HUES48 (cell line): ENCODE measurements at regions not wholly inside any gene's neighbourhood (a gene's known extent, or its start where the extent isn't known, plus 50 kb on each side); places are given as distances from the start of the nearest gene placed in this dataset.
A peak's percentile ranks its signal among the peaks of the same experiment; 100 is the strongest.

Source experiments
- H3K27ac ChIP-seq: one replicate; pipeline ENCODE4 v1.7.0; 2013; ENCODE audit warnings: low read depth, low read length, inconsistent platforms
- H3K27me3 ChIP-seq: 2 replicates; pipeline ENCODE4 v1.6.1; 2013; ENCODE audit warnings: mild to moderate bottlenecking, low read length; ENCODE audit not compliant: control insufficient read depth, insufficient read depth
- H3K36me3 ChIP-seq: 2 replicates; pipeline ENCODE4 v1.6.1; 2013; ENCODE audit warnings: low read length; ENCODE audit not compliant: control insufficient read depth, insufficient read depth
- H3K4me1 ChIP-seq: 2 replicates; pipeline ENCODE4 v1.6.1; 2013; ENCODE audit warnings: mild to moderate bottlenecking, low read length; ENCODE audit not compliant: control insufficient read depth, insufficient read depth
- H3K4me3 ChIP-seq: 2 replicates; pipeline ENCODE4 v1.5.1; 2013; ENCODE audit warnings: mild to moderate bottlenecking, low read depth, low read length
- H3K9ac ChIP-seq: 2 replicates; pipeline ENCODE4 v1.6.1; 2013; ENCODE audit warnings: mild to moderate bottlenecking, low read depth, low read length, moderate library complexity
- H3K9me3 ChIP-seq: 2 replicates; pipeline ENCODE4 v1.6.1; 2013; ENCODE audit warnings: low read length; ENCODE audit not compliant: control insufficient read depth, insufficient read depth

DNA sequence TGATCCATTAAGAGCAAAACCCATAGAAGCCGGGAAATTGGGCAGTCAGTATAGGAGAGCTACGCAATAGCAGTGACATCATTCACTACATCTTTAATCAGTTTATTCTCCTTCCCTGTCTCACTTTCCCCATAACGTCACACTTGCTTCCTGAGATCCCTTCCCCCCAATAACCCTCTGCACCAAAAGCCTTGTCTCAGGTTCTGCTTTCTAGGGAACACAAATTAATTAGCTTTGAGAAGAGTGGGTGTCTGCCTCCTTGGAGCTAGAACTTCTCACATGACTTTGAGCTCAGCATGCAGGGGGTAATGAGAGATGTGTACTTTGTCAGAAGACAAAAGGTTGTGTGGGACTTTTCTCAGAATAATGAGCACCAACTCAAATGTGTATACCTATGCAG lies 128.3 kb upstream of the MAOA start:
- H3K27me3 ChIP-seq: no peaks in the 10 kb centered on the region; the same call in 1 of the 2 replicates
- no peaks in the 10 kb centered on the region for H3K9me3 ChIP-seq
- peaks cover 9% of the 10 kb centered on the region; the same call in 1 of the 2 replicates for H3K4me1 ChIP-seq
- no peak overlapping the region for H3K9ac ChIP-seq
- H3K36me3 ChIP-seq: no peaks in the 10 kb centered on the region
- no peak overlapping the region for H3K4me3 ChIP-seq
- no peak overlapping the region for H3K27ac ChIP-seq

DNA sequence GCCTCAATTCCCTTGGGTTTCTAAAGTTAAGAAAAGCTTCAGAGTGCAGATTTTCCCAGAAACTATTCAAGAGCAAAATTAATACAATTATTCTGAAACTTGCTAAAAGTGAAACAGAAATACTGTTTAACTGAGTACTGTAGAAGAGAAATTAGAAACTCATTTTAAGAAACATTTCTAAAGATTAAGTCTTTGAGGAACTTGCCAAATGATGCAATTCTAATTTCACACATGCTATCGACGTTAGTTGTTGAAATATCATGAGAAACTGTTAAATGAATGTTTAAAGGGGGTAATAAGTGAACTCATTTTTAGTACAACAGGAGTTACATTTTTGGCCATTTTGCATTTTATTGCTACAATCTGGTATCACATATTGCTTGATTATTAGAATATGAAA lies 125.3 kb upstream of the MAOA start:
- no peak overlapping the region for H3K9ac ChIP-seq
- H3K27me3 ChIP-seq: no peaks in the 10 kb centered on the region; the same call in 1 of the 2 replicates
- H3K9me3 ChIP-seq: no peaks in the 10 kb centered on the region
- no peak overlapping the region for H3K4me3 ChIP-seq
- H3K27ac ChIP-seq: no peak overlapping the region
- H3K36me3 ChIP-seq: no peaks in the 10 kb centered on the region
- H3K4me1 ChIP-seq: peaks cover 9% of the 10 kb centered on the region; the same call in 1 of the 2 replicates

DNA sequence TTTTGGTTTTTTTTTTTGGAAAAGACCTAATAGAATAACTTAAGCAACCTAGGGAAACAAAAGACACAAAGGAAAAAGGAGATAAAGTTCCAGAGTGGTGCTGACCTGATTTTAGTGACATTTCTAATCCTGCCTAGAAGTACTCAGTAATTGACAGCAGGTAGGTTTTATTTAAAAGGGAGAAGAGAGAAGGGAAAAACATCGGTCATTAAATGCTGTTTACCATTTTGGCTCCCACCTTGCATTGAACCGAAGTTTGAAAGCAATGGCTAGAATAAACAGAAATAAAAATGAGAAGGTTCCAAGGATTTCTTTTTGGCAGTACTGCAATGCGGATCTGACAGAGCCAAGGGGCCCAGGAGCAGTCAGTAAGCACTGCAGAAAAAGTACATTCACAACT lies 115.8 kb upstream of the MAOA start:
- peaks cover 32% of the 10 kb centered on the region for H3K4me1 ChIP-seq
- H3K27me3 ChIP-seq: no peaks in the 10 kb centered on the region; the same call in 1 of the 2 replicates
- H3K9me3 ChIP-seq: peaks cover 6% of the 10 kb centered on the region
- H3K4me3 ChIP-seq: no peak overlapping the region
- H3K36me3 ChIP-seq: no peaks in the 10 kb centered on the region
- no peak overlapping the region for H3K9ac ChIP-seq
- no peak overlapping the region for H3K27ac ChIP-seq

GRCh38 chrX:43551590-43551989 lies 104.5 kb upstream of the MAOA start:
- Histone ChIP-seq H3K36me3 (no peaks in the 10 kb centered on the region), H3K4me1 (peaks cover 28% of the 10 kb centered on the region), H3K4me3 (no peak overlapping the region), H3K27ac (peak overlapping the region; percentile 31), H3K9ac (no peak overlapping the region), H3K27me3 (peaks cover 3% of the 10 kb centered on the region; the same call in 1 of the 2 replicates), H3K9me3 (no peaks in the 10 kb centered on the region)

GRCh38 chrX:43552156-43552555 lies 103.9 kb upstream of the MAOA start:
- H3K27me3 ChIP-seq: peaks cover 3% of the 10 kb centered on the region; the same call in 1 of the 2 replicates
- no peak overlapping the region for H3K9ac ChIP-seq
- H3K27ac ChIP-seq: peak overlapping the region; percentile 31
- peaks cover 31% of the 10 kb centered on the region for H3K4me1 ChIP-seq
- no peak overlapping the region for H3K4me3 ChIP-seq
- H3K36me3 ChIP-seq: no peaks in the 10 kb centered on the region
- no peaks in the 10 kb centered on the region for H3K9me3 ChIP-seq

DNA sequence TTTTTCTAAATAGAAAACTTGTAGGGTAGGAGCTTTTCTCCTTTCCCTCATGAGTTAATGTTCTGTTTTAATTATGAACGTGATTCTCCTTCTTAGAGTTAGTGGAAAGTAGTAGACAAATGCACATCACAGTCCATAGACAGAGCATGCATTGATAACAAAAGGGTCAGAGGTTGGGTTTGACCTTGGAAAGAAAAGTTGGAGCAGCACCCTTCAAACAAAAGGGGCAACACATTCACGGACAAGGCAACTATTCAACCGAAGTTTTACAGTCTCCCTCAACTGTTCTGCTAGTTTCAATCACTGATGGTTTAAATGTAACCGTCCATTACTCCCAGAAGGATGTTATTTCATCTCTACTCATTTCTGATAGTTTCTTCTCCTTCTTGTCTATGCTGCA lies 103.4 kb upstream of the MAOA start:
- Histone ChIP-seq H3K9me3 (no peaks in the 10 kb centered on the region), H3K27me3 (peaks cover 3% of the 10 kb centered on the region; the same call in 1 of the 2 replicates), H3K27ac (no peak overlapping the region), H3K9ac (no peak overlapping the region), H3K4me1 (peaks cover 31% of the 10 kb centered on the region), H3K4me3 (no peak overlapping the region), H3K36me3 (no peaks in the 10 kb centered on the region)

- peaks cover 3% of the 10 kb centered on the region; the same call in 1 of the 2 replicates for H3K27me3 ChIP-seq
- no peak overlapping the region for H3K4me3 ChIP-seq
- H3K4me1 ChIP-seq: peaks cover 31% of the 10 kb centered on the region
Observed at GRCh38 chrX:43553257-43553656, 102.8 kb upstream of the MAOA start.

GRCh38 chrX:43556207-43556606 lies 99.9 kb upstream of the MAOA start:
- Histone ChIP-seq H3K27me3 (peaks cover 3% of the 10 kb centered on the region; the same call in 1 of the 2 replicates), H3K4me1 (peaks cover 27% of the 10 kb centered on the region), H3K4me3 (no peak overlapping the region), H3K9me3 (no peaks in the 10 kb centered on the region), H3K27ac (no peak overlapping the region), H3K9ac (no peak overlapping the region), H3K36me3 (no peaks in the 10 kb centered on the region)

More at GRCh38 chrX:43553257-43553656, 102.8 kb upstream of the MAOA start:
- no peaks in the 10 kb centered on the region for H3K9me3 ChIP-seq
- no peak overlapping the region for H3K27ac ChIP-seq
- H3K9ac ChIP-seq: no peak overlapping the region
- H3K36me3 ChIP-seq: no peaks in the 10 kb centered on the region

- no peak overlapping the region for H3K9ac ChIP-seq
- peaks cover 3% of the 10 kb centered on the region; the same call in 1 of the 2 replicates for H3K27me3 ChIP-seq
- no peaks in the 10 kb centered on the region for H3K9me3 ChIP-seq
- H3K4me1 ChIP-seq: peaks cover 13% of the 10 kb centered on the region
- H3K36me3 ChIP-seq: no peaks in the 10 kb centered on the region
- no peak overlapping the region for H3K4me3 ChIP-seq
- no peak overlapping the region for H3K27ac ChIP-seq
Observed at GRCh38 chrX:43557792-43558191, 98.3 kb upstream of the MAOA start.

- Histone ChIP-seq H3K27ac (no peak overlapping the region), H3K36me3 (no peaks in the 10 kb centered on the region), H3K4me3 (no peak overlapping the region), H3K9ac (no peak overlapping the region), H3K9me3 (no peaks in the 10 kb centered on the region), H3K4me1 (peaks cover 8% of the 10 kb centered on the region; the same call in 1 of the 2 replicates), H3K27me3 (no peaks in the 10 kb centered on the region)
Observed at GRCh38 chrX:43559644-43560043, 96.5 kb upstream of the MAOA start.

DNA sequence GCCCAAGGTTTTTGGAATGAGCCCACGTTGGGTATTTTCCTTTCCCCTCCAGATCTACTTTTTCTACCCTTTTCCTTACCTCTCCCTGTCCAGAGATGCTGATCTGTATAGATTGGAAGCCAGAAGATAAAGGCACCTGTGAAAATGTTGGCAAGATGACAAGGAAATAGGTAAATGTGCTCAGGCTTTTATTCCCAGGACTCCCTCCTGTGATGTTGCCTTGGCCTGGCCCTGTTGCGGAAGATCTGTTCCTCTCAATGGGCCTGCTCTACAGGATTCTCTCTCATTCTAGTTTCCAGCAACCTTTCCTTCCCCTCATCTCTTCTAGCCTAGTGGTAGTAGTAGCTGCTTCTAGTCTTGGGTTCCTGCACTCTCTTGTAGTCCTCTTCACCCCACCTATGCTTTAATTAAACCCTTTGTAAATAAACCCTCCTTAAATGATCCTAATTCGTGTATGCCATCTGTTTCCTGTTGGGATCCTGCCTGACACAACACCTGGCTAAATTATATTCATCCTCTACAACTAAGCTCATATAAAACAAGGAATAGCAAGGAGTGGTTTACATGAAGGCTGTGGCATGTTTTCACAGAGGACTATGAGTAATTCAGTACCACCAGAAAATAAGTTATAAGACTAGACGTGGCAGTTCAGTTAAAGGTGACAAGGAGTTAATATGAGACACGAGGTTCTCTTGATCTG lies 95.7 kb upstream of the MAOA start:
- H3K27ac ChIP-seq: no peak overlapping the region
- H3K9me3 ChIP-seq: no peaks in the 10 kb centered on the region
- H3K4me3 ChIP-seq: no peak overlapping the region
- H3K36me3 ChIP-seq: no peaks in the 10 kb centered on the region
- peaks cover 8% of the 10 kb centered on the region; the same call in 1 of the 2 replicates for H3K4me1 ChIP-seq
- H3K27me3 ChIP-seq: no peaks in the 10 kb centered on the region
- H3K9ac ChIP-seq: no peak overlapping the region
